WTC11 (cell line): ENCODE measurements at regions not wholly inside any gene's neighbourhood (a gene's known extent, or its start where the extent isn't known, plus 50 kb on each side); places are given as distances from the start of the nearest gene placed in this dataset.

ENCODE experiments used
- ATAC-seq: fragments of 200-7000 bp; cut with Tn5 transposase; 2 replicates; pipeline ENCODE4 v1.10.0; 2021; ENCODE audit warnings: mild to moderate bottlenecking, moderate library complexity
- CTCF ChIA-PET: fragments of 300-600 bp; sonication (Branson Sonifier 250); formaldehyde crosslinking; loops from one replicate; lab custom pipeline; 2021; ENCODE audit warnings: antibody characterized with exemption; lab: Charles Lee
- POLR2A ChIA-PET: fragments of 350-600 bp; sonication (Branson Sonifier 250); formaldehyde crosslinking; loops from one replicate; lab custom pipeline; 2021; ENCODE audit warnings: antibody characterized with exemption; lab: Charles Lee
- DNase-seq: peaks from one replicate; pipeline ENCODE4 v3.0.0; 2021; ENCODE audit warnings: low spot score
- H3K27ac Mint-ChIP-seq: 2 replicates; pipeline ENCODE4 v1.8.0; 2021; ENCODE audit warnings: mixed read lengths
- H3K27me3 Mint-ChIP-seq: 2 replicates; pipeline ENCODE4 v1.8.0; 2021; ENCODE audit warnings: low read depth, mild to moderate bottlenecking, moderate library complexity, mixed read lengths
- H3K36me3 Mint-ChIP-seq: 2 replicates; pipeline ENCODE4 v1.8.0; 2021; ENCODE audit warnings: mixed read lengths
- H3K4me1 Mint-ChIP-seq: 2 replicates; pipeline ENCODE4 v1.8.0; 2022; ENCODE audit warnings: mixed read lengths
- H3K4me3 Mint-ChIP-seq: 2 replicates; pipeline ENCODE4 v1.8.0; 2021; ENCODE audit warnings: mild to moderate bottlenecking, moderate library complexity, mixed read lengths
- H3K9me3 Mint-ChIP-seq: 2 replicates; pipeline ENCODE4 v1.8.0; 2021; ENCODE audit warnings: mixed read lengths
- ATF1 ChIP-seq: sonication (generic); formaldehyde crosslinking; IDR thresholded peaks from 2 replicates; pipeline ENCODE4 v1.8.1; 2023; ENCODE audit warnings: mild to moderate bottlenecking, moderate library complexity, missing genetic modification reagents
- CREB1 ChIP-seq: sonication (generic); formaldehyde crosslinking; IDR thresholded peaks from 2 replicates; pipeline ENCODE4 v1.8.0; 2023; ENCODE audit warnings: mild to moderate bottlenecking, missing genetic modification reagents
- E2F1 ChIP-seq: sonication (generic); formaldehyde crosslinking; IDR thresholded peaks from 2 replicates; pipeline ENCODE4 v1.8.0; 2022; ENCODE audit warnings: mild to moderate bottlenecking, missing genetic modification reagents
- E2F4 ChIP-seq: sonication (generic); formaldehyde crosslinking; IDR thresholded peaks from 2 replicates; pipeline ENCODE4 v1.8.1; 2022; ENCODE audit warnings: low read depth, mild to moderate bottlenecking, moderate library complexity, missing genetic modification reagents, borderline replicate concordance
- ELF4 ChIP-seq: sonication (generic); formaldehyde crosslinking; IDR thresholded peaks from 2 replicates; pipeline ENCODE4 v1.8.1; 2022; ENCODE audit warnings: low read depth, mild to moderate bottlenecking, moderate library complexity, missing genetic modification reagents
- HMGA2 ChIP-seq: fragments of 250-450 bp; sonication (Bioruptor Pico); IDR thresholded peaks from 2 replicates; pipeline ENCODE4 v1.4.0; 2021; ENCODE audit warnings: mild to moderate bottlenecking, moderate library complexity
- MYBL2 ChIP-seq: sonication (generic); formaldehyde crosslinking; IDR thresholded peaks from 2 replicates; pipeline ENCODE4 v1.8.1; 2023; ENCODE audit warnings: mild to moderate bottlenecking, moderate library complexity, missing genetic modification reagents
- NFE2L1 ChIP-seq: sonication (generic); formaldehyde crosslinking; IDR thresholded peaks from 2 replicates; pipeline ENCODE4 v1.8.1; 2023; ENCODE audit warnings: missing genetic modification reagents
- SMAD4 ChIP-seq: sonication (generic); formaldehyde crosslinking; IDR thresholded peaks from 2 replicates; pipeline ENCODE4 v1.8.0; 2022; ENCODE audit warnings: mild to moderate bottlenecking, missing genetic modification reagents
- SP1 ChIP-seq: sonication (generic); formaldehyde crosslinking; conservative IDR thresholded peaks from 2 replicates; pipeline ENCODE4 v1.8.1; 2022; ENCODE audit warnings: missing genetic modification reagents
- ZNF263 ChIP-seq: sonication (generic); formaldehyde crosslinking; IDR thresholded peaks from 2 replicates; pipeline ENCODE4 v1.8.1; 2022; ENCODE audit warnings: low read depth, mild to moderate bottlenecking, moderate library complexity, missing genetic modification reagents
- ZNF671 ChIP-seq: fragments of 250-450 bp; sonication (Bioruptor Pico); IDR thresholded peaks from 2 replicates; pipeline ENCODE4 v1.8.0; 2021; ENCODE audit warnings: mild to moderate bottlenecking
- TF ChIP-seq, protein P1 (sequence below): sonication (generic); formaldehyde crosslinking; IDR thresholded peaks from 2 replicates; pipeline ENCODE4 v1.8.1; 2023; ENCODE audit warnings: mild to moderate bottlenecking, missing genetic modification reagents
- TF ChIP-seq, protein P2 (sequence below): sonication (generic); formaldehyde crosslinking; IDR thresholded peaks from 2 replicates; pipeline ENCODE4 v1.8.0; 2023; ENCODE audit warnings: missing genetic modification reagents
- TF ChIP-seq, protein P3 (sequence below): fragments of 250-450 bp; sonication (Bioruptor Pico); IDR thresholded peaks from 2 replicates; pipeline ENCODE4 v1.9.0; 2021; ENCODE audit warnings: mild to moderate bottlenecking
- TF ChIP-seq, protein P4 (sequence below): sonication (generic); formaldehyde crosslinking; IDR thresholded peaks from 2 replicates; pipeline ENCODE4 v1.8.1; 2023; ENCODE audit warnings: mild to moderate bottlenecking, missing genetic modification reagents, moderate library complexity
- TF ChIP-seq, protein P5 (sequence below): sonication (generic); formaldehyde crosslinking; IDR thresholded peaks from 2 replicates; pipeline ENCODE4 v1.8.1; 2023; ENCODE audit warnings: mild to moderate bottlenecking, moderate library complexity, missing genetic modification reagents
- TF ChIP-seq, protein P6 (sequence below): fragments of 250-450 bp; sonication (Bioruptor Pico); IDR thresholded peaks from 2 replicates; pipeline ENCODE4 v1.9.0; 2021; ENCODE audit warnings: mild to moderate bottlenecking, borderline replicate concordance

GRCh38 chr6:105819745-105820144 lies 266.4 kb upstream of the PRDM1 start:
- Mint-ChIP-seq H3K27me3 (no peaks in the 10 kb centered on the region), H3K4me1 (no peaks in the 10 kb centered on the region), H3K4me3 (no peak overlapping the region), H3K27ac (no peak overlapping the region), H3K9me3 (peaks cover 12% of the 10 kb centered on the region), H3K36me3 (peaks cover 6% of the 10 kb centered on the region; the same call in 1 of the 2 replicates)
- ATAC-seq (no peak), DNase-seq (no peak)
- TF ChIP-seq ELF4 (no peak), SP1 (CRISPR knock-in tag) (no peak), CREB1 (CRISPR knock-in tag) (no peak), NFE2L1 (CRISPR knock-in tag) (no peak), ZNF263 (no peak), MYBL2 (CRISPR knock-in tag) (no peak), HMGA2 (CRISPR knock-in tag) (no peak), ZNF671 (CRISPR knock-in tag) (no peak), E2F1 (no peak), SMAD4 (CRISPR knock-in tag) (no peak), ATF1 (CRISPR knock-in tag) (no peak), E2F4 (CRISPR knock-in tag) (no peak)
- TF ChIP-seq, protein P1, sequence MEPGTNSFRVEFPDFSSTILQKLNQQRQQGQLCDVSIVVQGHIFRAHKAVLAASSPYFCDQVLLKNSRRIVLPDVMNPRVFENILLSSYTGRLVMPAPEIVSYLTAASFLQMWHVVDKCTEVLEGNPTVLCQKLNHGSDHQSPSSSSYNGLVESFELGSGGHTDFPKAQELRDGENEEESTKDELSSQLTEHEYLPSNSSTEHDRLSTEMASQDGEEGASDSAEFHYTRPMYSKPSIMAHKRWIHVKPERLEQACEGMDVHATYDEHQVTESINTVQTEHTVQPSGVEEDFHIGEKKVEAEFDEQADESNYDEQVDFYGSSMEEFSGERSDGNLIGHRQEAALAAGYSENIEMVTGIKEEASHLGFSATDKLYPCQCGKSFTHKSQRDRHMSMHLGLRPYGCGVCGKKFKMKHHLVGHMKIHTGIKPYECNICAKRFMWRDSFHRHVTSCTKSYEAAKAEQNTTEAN (CRISPR knock-in tag) = no peak
- TF ChIP-seq, protein P2, sequence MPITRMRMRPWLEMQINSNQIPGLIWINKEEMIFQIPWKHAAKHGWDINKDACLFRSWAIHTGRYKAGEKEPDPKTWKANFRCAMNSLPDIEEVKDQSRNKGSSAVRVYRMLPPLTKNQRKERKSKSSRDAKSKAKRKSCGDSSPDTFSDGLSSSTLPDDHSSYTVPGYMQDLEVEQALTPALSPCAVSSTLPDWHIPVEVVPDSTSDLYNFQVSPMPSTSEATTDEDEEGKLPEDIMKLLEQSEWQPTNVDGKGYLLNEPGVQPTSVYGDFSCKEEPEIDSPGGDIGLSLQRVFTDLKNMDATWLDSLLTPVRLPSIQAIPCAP (CRISPR knock-in tag) = no peak
- TF ChIP-seq, protein P3, sequence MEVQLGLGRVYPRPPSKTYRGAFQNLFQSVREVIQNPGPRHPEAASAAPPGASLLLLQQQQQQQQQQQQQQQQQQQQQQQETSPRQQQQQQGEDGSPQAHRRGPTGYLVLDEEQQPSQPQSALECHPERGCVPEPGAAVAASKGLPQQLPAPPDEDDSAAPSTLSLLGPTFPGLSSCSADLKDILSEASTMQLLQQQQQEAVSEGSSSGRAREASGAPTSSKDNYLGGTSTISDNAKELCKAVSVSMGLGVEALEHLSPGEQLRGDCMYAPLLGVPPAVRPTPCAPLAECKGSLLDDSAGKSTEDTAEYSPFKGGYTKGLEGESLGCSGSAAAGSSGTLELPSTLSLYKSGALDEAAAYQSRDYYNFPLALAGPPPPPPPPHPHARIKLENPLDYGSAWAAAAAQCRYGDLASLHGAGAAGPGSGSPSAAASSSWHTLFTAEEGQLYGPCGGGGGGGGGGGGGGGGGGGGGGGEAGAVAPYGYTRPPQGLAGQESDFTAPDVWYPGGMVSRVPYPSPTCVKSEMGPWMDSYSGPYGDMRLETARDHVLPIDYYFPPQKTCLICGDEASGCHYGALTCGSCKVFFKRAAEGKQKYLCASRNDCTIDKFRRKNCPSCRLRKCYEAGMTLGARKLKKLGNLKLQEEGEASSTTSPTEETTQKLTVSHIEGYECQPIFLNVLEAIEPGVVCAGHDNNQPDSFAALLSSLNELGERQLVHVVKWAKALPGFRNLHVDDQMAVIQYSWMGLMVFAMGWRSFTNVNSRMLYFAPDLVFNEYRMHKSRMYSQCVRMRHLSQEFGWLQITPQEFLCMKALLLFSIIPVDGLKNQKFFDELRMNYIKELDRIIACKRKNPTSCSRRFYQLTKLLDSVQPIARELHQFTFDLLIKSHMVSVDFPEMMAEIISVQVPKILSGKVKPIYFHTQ (CRISPR knock-in tag) = no peak
- TF ChIP-seq, protein P4, sequence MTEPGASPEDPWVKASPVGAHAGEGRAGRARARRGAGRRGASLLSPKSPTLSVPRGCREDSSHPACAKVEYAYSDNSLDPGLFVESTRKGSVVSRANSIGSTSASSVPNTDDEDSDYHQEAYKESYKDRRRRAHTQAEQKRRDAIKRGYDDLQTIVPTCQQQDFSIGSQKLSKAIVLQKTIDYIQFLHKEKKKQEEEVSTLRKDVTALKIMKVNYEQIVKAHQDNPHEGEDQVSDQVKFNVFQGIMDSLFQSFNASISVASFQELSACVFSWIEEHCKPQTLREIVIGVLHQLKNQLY = no peak
- TF ChIP-seq, protein P5, sequence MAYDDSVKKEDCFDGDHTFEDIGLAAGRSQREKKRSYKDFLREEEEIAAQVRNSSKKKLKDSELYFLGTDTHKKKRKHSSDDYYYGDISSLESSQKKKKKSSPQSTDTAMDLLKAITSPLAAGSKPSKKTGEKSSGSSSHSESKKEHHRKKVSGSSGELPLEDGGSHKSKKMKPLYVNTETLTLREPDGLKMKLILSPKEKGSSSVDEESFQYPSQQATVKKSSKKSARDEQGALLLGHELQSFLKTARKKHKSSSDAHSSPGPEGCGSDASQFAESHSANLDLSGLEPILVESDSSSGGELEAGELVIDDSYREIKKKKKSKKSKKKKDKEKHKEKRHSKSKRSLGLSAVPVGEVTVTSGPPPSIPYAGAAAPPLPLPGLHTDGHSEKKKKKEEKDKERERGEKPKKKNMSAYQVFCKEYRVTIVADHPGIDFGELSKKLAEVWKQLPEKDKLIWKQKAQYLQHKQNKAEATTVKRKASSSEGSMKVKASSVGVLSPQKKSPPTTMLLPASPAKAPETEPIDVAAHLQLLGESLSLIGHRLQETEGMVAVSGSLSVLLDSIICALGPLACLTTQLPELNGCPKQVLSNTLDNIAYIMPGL = no peak
- TF ChIP-seq, protein P6, sequence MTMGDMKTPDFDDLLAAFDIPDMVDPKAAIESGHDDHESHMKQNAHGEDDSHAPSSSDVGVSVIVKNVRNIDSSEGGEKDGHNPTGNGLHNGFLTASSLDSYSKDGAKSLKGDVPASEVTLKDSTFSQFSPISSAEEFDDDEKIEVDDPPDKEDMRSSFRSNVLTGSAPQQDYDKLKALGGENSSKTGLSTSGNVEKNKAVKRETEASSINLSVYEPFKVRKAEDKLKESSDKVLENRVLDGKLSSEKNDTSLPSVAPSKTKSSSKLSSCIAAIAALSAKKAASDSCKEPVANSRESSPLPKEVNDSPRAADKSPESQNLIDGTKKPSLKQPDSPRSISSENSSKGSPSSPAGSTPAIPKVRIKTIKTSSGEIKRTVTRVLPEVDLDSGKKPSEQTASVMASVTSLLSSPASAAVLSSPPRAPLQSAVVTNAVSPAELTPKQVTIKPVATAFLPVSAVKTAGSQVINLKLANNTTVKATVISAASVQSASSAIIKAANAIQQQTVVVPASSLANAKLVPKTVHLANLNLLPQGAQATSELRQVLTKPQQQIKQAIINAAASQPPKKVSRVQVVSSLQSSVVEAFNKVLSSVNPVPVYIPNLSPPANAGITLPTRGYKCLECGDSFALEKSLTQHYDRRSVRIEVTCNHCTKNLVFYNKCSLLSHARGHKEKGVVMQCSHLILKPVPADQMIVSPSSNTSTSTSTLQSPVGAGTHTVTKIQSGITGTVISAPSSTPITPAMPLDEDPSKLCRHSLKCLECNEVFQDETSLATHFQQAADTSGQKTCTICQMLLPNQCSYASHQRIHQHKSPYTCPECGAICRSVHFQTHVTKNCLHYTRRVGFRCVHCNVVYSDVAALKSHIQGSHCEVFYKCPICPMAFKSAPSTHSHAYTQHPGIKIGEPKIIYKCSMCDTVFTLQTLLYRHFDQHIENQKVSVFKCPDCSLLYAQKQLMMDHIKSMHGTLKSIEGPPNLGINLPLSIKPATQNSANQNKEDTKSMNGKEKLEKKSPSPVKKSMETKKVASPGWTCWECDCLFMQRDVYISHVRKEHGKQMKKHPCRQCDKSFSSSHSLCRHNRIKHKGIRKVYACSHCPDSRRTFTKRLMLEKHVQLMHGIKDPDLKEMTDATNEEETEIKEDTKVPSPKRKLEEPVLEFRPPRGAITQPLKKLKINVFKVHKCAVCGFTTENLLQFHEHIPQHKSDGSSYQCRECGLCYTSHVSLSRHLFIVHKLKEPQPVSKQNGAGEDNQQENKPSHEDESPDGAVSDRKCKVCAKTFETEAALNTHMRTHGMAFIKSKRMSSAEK (CRISPR knock-in tag) = no peak
- ChIA-PET CTCF (no interaction called here), POLR2A (no interaction called here)
